CD4-positive, alpha-beta memory T cell (primary cell): ENCODE measurements at regions not wholly inside any gene's neighbourhood (a gene's known extent, or its start where the extent isn't known, plus 50 kb on each side); places are given as distances from the start of the nearest gene placed in this dataset.

Source experiments
- CTCF ChIA-PET: fragments of 350-600 bp; sonication (Branson Sonifier 250); formaldehyde crosslinking; loops from one replicate; lab custom pipeline; 2021; ENCODE audit warnings: inconsistent platforms; ENCODE audit not compliant: partially characterized antibody; lab: Charles Lee
- POLR2A ChIA-PET: fragments of 350-600 bp; sonication (Branson Sonifier 250); formaldehyde crosslinking; loops from one replicate; lab custom pipeline; 2021; ENCODE audit not compliant: partially characterized antibody; lab: Charles Lee
- DNase-seq, 5 donors: peaks; one replicate each; pipeline versions ENCODE4 v3.0.0 to v3.0.0-alpha.2; 2020 to 2022; ENCODE audit warnings: mixed read lengths in 1 of 5
- H3K27ac ChIP-seq: one replicate; pipeline ENCODE4 v1.7.0; 2013; ENCODE audit warnings: low read depth, low read length
- H3K27me3 ChIP-seq: 2 replicates; pipeline ENCODE4 v1.7.0; 2013; ENCODE audit warnings: mild to moderate bottlenecking, low read length, moderate library complexity; ENCODE audit not compliant: insufficient read depth
- H3K36me3 ChIP-seq: 2 replicates; pipeline ENCODE4 v1.7.0; 2013; ENCODE audit warnings: mild to moderate bottlenecking, low read length, moderate library complexity; ENCODE audit not compliant: insufficient read depth
- H3K4me1 ChIP-seq: 2 replicates; pipeline ENCODE4 v1.7.0; 2013; ENCODE audit warnings: mild to moderate bottlenecking, low read length, moderate library complexity; ENCODE audit not compliant: insufficient read depth
- H3K4me3 ChIP-seq, 2 donors: one replicate each; pipeline ENCODE4 v1.7.0; 2013; ENCODE audit warnings: low read length in 2 of 2, mild to moderate bottlenecking in 1 of 2
- H3K9me3 ChIP-seq, 2 donors: one replicate each; pipeline ENCODE4 v1.7.0; 2013; ENCODE audit warnings: low read length in 2 of 2, control low read depth in 1 of 2; ENCODE audit not compliant: control insufficient read depth in 1 of 2
- H3K27ac Mint-ChIP-seq, 7 donors: one replicate each; pipeline ENCODE4 v1.8.0; 2020 to 2021; ENCODE audit warnings: mixed read lengths in 7 of 7, mild to moderate bottlenecking in 6 of 7, inconsistent platforms in 3 of 7, moderate library complexity in 3 of 7
- H3K27me3 Mint-ChIP-seq, 2 donors: one replicate each; pipeline ENCODE4 v1.8.0; 2020 to 2021; ENCODE audit warnings: mixed read lengths in 2 of 2
- H3K36me3 Mint-ChIP-seq, 2 donors: one replicate each; pipeline ENCODE4 v1.8.0; 2020 to 2021; ENCODE audit warnings: mixed read lengths in 2 of 2, inconsistent platforms in 1 of 2, mild to moderate bottlenecking in 1 of 2
- H3K4me1 Mint-ChIP-seq, 4 donors: one replicate each; pipeline ENCODE4 v1.8.0; 2020 to 2021; ENCODE audit warnings: mixed read lengths in 4 of 4, mild to moderate bottlenecking in 1 of 4
- H3K4me3 Mint-ChIP-seq, 8 donors: one replicate each; pipeline ENCODE4 v1.8.0; 2020 to 2021; ENCODE audit warnings: mixed read lengths in 8 of 8, mild to moderate bottlenecking in 7 of 8, moderate library complexity in 6 of 8, inconsistent platforms in 3 of 8
- H3K9me3 Mint-ChIP-seq, 8 donors: one replicate each; pipeline ENCODE4 v1.8.0; 2020 to 2021; ENCODE audit warnings: mixed read lengths in 8 of 8, mild to moderate bottlenecking in 5 of 8, inconsistent platforms in 3 of 8, moderate library complexity in 1 of 8
- intact Hi-C: fragments of 100-400 bp; cut with micrococcal nuclease; formaldehyde crosslinking; loops from one replicate; pipeline ENCODE4 v1.15.1; 2023

- peaks cover 43% of the 10 kb centered on the region for H3K4me1 ChIP-seq
- peaks cover 0 to 6% (median 0%) of the 10 kb centered on the region in 8 donors for H3K9me3 Mint-ChIP-seq
- DNase-seq: no peak
- H3K27me3 ChIP-seq: no peaks in the 10 kb centered on the region
- CTCF ChIA-PET: no interaction called here
- H3K27me3 Mint-ChIP-seq: no peaks in the 10 kb centered on the region
- POLR2A ChIA-PET: no interaction called here
- no peaks in the 10 kb centered on the region for H3K36me3 ChIP-seq
- no peaks in the 10 kb centered on the region for H3K9me3 ChIP-seq
- H3K36me3 Mint-ChIP-seq: no peaks in the 10 kb centered on the region
- no peak overlapping the region for H3K4me3 ChIP-seq
- peaks cover 3 to 45% (median 22%) of the 10 kb centered on the region in 4 donors for H3K4me1 Mint-ChIP-seq
- H3K4me3 Mint-ChIP-seq: peak overlapping the region in 1 of 8 donors; percentile 41
- H3K27ac ChIP-seq: no peak overlapping the region
- H3K27ac Mint-ChIP-seq: peak overlapping the region in 5 of 7 donors; percentile 42 to 79 (median 59)
- intact Hi-C loops: no loop called here
Observed at GRCh38 chr14:105854600-105855245, 328.3 kb downstream of the TMEM121 start.

DNA sequence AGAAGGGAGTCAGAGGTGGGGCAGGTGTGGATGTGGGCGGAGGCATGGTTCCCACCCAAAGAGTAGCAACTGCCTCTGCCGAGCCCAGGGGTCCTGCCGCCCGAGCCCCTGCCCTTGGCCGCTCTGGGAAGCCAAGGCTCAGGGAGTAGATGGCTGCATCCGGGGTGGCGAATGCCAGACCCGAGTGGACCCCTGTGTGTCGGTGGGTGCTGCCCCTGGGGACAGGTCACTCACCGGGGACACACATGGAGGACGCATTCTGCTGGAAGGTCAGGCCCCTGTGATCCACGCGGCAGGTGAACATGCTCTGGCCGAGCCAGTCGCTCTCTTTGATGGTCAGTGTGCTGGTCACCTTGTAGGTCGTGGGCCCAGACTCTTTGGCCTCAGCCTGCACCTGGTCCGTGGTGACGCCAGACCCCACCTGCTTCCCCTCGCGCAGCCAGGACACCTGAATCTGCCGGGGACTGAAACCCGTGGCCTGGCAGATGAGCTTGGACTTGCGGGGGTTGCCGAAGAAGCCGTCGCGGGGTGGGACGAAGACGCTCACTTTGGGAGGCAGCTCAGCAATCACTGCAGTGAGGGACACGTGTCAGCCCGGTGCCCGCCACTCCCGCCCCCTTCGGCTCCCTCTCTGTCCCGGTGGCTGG is 329.0 kb downstream of the TMEM121 start:
- Mint-ChIP-seq H3K4me1 (peaks cover 4 to 48% (median 25%) of the 10 kb centered on the region in 4 donors), H3K27ac (peak overlapping the region in 4 of 7 donors; percentile 59 to 90 (median 76)), H3K4me3 (peak overlapping the region in 1 of 8 donors; percentile 59), H3K27me3 (no peaks in the 10 kb centered on the region), H3K36me3 (no peaks in the 10 kb centered on the region), H3K9me3 (peaks cover 0 to 3% (median 0%) of the 10 kb centered on the region in 8 donors)
- no peaks in the 10 kb centered on the region for H3K9me3 ChIP-seq
- peaks cover 49% of the 10 kb centered on the region for H3K4me1 ChIP-seq
- ChIA-PET CTCF (no interaction called here), POLR2A (no interaction called here)
- H3K36me3 ChIP-seq: no peaks in the 10 kb centered on the region
- H3K27me3 ChIP-seq: no peaks in the 10 kb centered on the region
- no peak overlapping the region for H3K27ac ChIP-seq
- intact Hi-C loops: no loop called here
- DNase-seq: no peak
- no peak overlapping the region for H3K4me3 ChIP-seq

- no peaks in the 10 kb centered on the region for H3K9me3 ChIP-seq
Observed at GRCh38 chr14:105855893-105856675, 329.7 kb downstream of the TMEM121 start.

GRCh38 chr14:105856676-105857219 is 330.4 kb downstream of the TMEM121 start:
- peak overlapping the region; percentile 24 for H3K27ac ChIP-seq
- no peaks in the 10 kb centered on the region for H3K27me3 Mint-ChIP-seq
- peaks cover 62% of the 10 kb centered on the region for H3K4me1 ChIP-seq
- no peaks in the 10 kb centered on the region for H3K36me3 Mint-ChIP-seq
- H3K36me3 ChIP-seq: no peaks in the 10 kb centered on the region
- intact Hi-C loops: no loop called here
- peaks cover 0 to 3% (median 0%) of the 10 kb centered on the region in 8 donors for H3K9me3 Mint-ChIP-seq
- no peaks in the 10 kb centered on the region for H3K27me3 ChIP-seq
- no peaks in the 10 kb centered on the region for H3K9me3 ChIP-seq
- H3K4me1 Mint-ChIP-seq: peaks cover 11 to 62% (median 35%) of the 10 kb centered on the region in 4 donors
- H3K4me3 Mint-ChIP-seq: peak overlapping the region in 4 of 8 donors; percentile 34 to 63 (median 50)
- no peak for DNase-seq
- no peak overlapping the region for H3K4me3 ChIP-seq
- ChIA-PET POLR2A (no interaction called here), CTCF (no interaction called here)
- H3K27ac Mint-ChIP-seq: peak overlapping the region in 2 of 7 donors; percentile 83 to 90

More at GRCh38 chr14:105855893-105856675, 329.7 kb downstream of the TMEM121 start:
- CTCF ChIA-PET: no interaction called here
- POLR2A ChIA-PET: no interaction called here
- Histone ChIP-seq H3K4me1 (peaks cover 56% of the 10 kb centered on the region), H3K36me3 (no peaks in the 10 kb centered on the region), H3K27me3 (no peaks in the 10 kb centered on the region), H3K4me3 (no peak overlapping the region), H3K27ac (peak overlapping the region; percentile 24)
- Mint-ChIP-seq H3K9me3 (peaks cover 0 to 3% (median 0%) of the 10 kb centered on the region in 8 donors), H3K27me3 (no peaks in the 10 kb centered on the region), H3K4me3 (peak overlapping the region in 1 of 8 donors; percentile 59), H3K27ac (peak overlapping the region in 2 of 7 donors; percentile 13 to 90), H3K36me3 (no peaks in the 10 kb centered on the region), H3K4me1 (peaks cover 9 to 55% (median 30%) of the 10 kb centered on the region in 4 donors)
- intact Hi-C loops: no loop called here
- no peak for DNase-seq

- Histone ChIP-seq H3K36me3 (no peaks in the 10 kb centered on the region), H3K4me1 (peaks cover 68% of the 10 kb centered on the region), H3K27me3 (no peaks in the 10 kb centered on the region), H3K27ac (peak overlapping the region; percentile 24), H3K4me3 (no peak overlapping the region), H3K9me3 (no peaks in the 10 kb centered on the region)
- CTCF ChIA-PET: interaction anchor here (1.1 kb wide), 1 partner anchor 152 kb away, joined by 4 read pairs; no protein-coding TSS in a partner anchor
- H3K4me3 Mint-ChIP-seq: peak overlapping the region in 3 of 8 donors; percentile 58 to 67 (median 63)
- H3K36me3 Mint-ChIP-seq: no peaks in the 10 kb centered on the region
- H3K27me3 Mint-ChIP-seq: no peaks in the 10 kb centered on the region
- peak; percentile 16 to 63 (median 44) for DNase-seq
- intact Hi-C loops: no loop called here
- H3K9me3 Mint-ChIP-seq: peaks cover 0 to 3% (median 0%) of the 10 kb centered on the region in 8 donors
- POLR2A ChIA-PET: no interaction called here
- peaks cover 17 to 67% (median 40%) of the 10 kb centered on the region in 4 donors for H3K4me1 Mint-ChIP-seq
- H3K27ac Mint-ChIP-seq: peak overlapping the region in 5 of 7 donors; percentile 59 to 90 (median 79)
Observed at GRCh38 chr14:105857220-105857825, 330.9 kb downstream of the TMEM121 start.

GRCh38 chr14:105857826-105858675 is 331.7 kb downstream of the TMEM121 start:
- Histone ChIP-seq H3K9me3 (no peaks in the 10 kb centered on the region), H3K27ac (peak overlapping the region; percentile 24), H3K36me3 (no peaks in the 10 kb centered on the region), H3K27me3 (no peaks in the 10 kb centered on the region), H3K4me1 (peaks cover 75% of the 10 kb centered on the region), H3K4me3 (no peak overlapping the region)
- H3K36me3 Mint-ChIP-seq: no peaks in the 10 kb centered on the region
- peaks cover 17 to 73% (median 45%) of the 10 kb centered on the region in 4 donors for H3K4me1 Mint-ChIP-seq
- intact Hi-C loops: no loop called here
- CTCF ChIA-PET: interaction anchor here (1.1 kb wide), 1 partner anchor 151 kb away, joined by 4 read pairs; no protein-coding TSS in a partner anchor
- peak; percentile 12 to 69 (median 24) for DNase-seq
- H3K4me3 Mint-ChIP-seq: peak overlapping the region in 6 of 8 donors; percentile 20 to 67 (median 55)
- POLR2A ChIA-PET: no interaction called here
- H3K9me3 Mint-ChIP-seq: peaks cover 0 to 3% (median 0%) of the 10 kb centered on the region in 8 donors
- H3K27me3 Mint-ChIP-seq: no peaks in the 10 kb centered on the region
- peak overlapping the region in 5 of 7 donors; percentile 27 to 90 (median 72) for H3K27ac Mint-ChIP-seq
